Stimulated activated CD8-positive, alpha-beta memory T cell treated with anti-CD3 and anti-CD28 coated beads, Interleukin-7, amount 100 ng/mL, for 1 hour (primary cell): ENCODE measurements at regions not wholly inside any gene's neighbourhood (a gene's known extent, or its start where the extent isn't known, plus 50 kb on each side); places are given as distances from the start of the nearest gene placed in this dataset.

ENCODE experiments used
- DNase-seq, 2 donors: peaks; one replicate each; pipeline ENCODE4 v3.0.0-alpha.2; 2020; ENCODE audit warnings: low read depth in 2 of 2

DNA sequence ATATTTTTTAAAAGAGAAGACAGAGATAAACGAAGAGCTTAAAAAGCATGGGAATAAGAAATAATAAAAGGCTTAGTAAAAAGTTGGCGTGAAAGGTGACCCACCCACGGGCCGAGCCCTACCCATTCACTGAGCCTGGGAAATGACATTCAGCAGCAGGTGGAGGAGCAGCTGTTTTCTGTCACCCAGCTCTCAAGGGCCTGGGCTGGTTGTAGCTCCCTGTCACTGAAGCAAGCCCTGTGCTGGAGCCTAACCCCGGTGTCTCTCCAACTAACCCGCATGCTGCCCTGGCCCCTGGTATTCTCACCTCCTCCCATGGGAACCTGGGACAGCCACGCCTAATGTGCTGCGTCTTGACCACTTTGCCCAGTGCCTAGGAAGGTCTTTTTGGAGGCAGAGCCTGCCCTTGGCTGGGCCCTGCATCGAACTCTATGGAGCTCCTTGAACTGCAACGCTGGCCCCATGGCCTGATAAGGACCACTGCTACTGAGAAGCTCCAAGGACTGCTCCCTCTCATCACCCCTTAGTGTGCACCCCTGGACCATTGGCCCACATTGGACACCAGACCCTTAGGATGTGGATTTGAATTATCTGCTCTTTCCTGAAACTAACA, 68.8 kb upstream of the IYD start:
- DNase-seq: no peak

DNA sequence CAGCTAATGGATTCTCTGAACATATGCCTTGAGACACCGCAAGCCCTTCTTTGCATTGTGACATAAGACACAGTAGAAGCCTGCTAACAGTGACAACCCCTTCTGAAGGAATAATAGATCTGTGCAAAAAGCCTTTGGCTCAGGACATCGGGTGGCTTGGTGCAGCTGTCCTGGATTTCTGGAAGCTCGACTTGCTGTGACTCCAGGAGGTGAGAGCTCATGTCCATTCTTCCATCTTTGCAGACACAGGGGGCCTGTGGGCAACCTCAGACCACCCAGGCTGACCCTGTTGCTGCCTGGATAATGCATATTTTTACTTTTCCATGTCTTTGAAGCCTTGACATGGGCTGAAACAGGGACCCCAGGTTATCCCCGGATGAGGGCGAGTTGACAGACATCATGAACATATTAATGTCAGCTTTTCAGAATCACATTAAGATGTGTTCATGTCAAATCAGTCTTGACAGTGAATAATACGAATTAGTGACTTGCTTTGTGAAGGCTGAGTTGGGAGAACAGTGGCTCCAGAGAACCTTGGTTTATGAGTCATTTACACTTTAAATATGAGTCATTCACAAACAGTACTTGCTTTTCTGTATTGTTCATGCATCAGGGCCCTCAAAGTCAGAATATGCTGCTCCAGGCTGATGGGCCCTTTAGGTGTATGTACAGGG, 66.8 kb upstream of the IYD start:
- DNase-seq: no peak

DNA sequence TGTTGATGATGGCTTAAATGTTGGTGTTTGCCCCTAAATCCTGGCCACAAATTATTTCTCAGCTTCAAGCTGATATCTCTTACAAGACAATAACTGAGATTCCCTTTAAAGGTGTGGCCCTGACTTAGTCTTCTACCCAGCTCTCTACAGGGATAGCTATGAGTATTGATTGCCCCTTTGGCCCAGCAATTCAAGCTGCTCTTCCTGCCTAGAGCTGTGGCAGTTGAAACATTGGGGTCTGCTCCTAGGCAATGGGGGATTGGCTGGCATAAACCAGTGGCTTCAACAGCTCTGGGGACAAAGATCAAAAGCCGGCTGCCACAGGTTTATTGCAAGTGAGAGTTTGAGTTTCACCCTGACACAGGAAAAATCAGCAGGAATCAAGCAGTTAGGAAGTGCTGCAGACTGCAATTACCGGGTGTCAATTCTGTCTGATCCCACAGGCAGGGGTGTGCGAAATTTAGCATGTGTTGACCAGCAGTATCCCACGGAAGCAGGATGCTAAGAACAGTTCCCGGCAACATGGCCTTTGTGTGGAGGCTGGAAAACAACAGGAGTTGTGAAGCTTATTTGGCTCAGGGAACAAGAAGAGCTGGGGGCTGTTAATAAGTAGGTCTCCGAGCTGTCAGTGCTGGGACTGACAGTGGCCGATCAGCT, 66.2 kb upstream of the IYD start:
- DNase-seq: no peak

DNA sequence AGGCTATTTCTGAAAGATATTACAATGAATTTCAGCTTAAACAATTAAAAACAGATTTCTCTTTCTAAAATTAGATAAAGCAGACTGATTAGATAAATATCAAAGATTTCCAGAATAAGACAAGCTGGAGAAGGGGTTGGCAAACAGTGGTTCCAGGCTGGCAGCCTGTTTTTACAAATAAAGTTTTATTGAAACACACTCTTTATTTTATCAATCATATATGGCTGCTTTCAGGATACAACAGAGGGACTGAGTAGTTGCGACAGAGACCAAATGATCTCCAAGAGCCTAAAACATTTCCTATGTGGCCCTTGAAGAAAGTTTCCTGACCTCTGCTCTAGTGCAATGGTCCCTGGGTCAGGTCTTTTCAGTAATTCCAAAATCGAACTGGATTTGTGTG, 65.6 kb upstream of the IYD start:
- no peak for DNase-seq

DNA sequence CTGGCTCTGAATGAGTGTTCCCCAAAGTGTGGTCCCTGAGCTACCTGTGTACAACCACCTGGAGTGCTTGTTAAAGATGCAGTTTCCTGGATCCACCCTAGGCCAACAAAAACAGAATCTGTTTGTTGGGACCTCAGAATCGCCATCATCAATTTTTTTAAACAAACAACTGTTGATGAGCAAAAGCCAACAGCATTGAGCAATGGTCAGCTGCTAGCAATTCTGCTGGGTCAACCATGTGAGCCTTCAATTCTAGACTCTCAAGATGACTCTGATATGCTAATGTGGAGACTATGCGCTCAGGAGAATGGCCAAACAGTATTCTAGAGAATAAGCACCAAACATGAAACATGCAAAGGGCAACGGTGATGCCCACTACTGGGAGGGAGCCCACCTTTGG, 64.4 kb upstream of the IYD start:
- DNase-seq: no peak

DNA sequence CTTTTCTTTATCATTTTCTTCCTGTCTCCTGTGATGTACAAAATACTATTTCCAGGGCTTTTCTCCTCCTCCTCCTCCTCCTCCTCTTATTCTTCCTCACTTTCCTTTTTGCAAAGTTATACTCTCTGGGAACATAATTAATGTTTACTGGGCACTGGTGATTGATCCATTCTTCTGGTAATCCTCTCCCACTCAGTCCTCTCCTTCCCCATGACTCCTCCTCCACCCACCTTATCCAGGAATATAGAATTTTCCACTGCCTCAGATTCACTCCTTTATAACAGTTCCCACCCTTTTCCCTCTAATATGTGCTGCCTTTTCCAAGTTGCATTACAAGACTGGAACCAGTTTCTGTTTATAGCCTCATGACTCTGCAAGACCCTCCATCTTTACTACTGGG, 62.5 kb upstream of the IYD start:
- no peak for DNase-seq

DNA sequence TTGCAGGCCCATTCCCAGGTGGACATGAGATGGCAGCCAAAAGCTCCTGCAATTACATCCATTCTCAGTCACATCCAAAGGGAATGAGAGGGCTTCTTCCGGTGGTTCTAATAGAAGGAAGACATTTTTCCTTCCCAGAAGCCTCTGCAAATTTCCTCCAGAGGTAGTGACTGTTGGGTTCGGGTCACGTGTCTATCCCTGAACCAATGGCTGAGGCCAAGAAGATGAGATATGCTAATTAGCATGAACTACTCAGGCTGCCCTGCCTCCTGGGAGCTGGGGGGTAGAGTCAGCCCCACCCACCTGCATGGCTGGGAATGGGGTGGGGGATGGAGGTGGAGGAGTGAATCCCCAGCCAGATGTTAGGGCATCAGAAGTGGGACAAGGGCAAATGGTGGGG, 61.3 kb upstream of the IYD start:
- no peak for DNase-seq

DNA sequence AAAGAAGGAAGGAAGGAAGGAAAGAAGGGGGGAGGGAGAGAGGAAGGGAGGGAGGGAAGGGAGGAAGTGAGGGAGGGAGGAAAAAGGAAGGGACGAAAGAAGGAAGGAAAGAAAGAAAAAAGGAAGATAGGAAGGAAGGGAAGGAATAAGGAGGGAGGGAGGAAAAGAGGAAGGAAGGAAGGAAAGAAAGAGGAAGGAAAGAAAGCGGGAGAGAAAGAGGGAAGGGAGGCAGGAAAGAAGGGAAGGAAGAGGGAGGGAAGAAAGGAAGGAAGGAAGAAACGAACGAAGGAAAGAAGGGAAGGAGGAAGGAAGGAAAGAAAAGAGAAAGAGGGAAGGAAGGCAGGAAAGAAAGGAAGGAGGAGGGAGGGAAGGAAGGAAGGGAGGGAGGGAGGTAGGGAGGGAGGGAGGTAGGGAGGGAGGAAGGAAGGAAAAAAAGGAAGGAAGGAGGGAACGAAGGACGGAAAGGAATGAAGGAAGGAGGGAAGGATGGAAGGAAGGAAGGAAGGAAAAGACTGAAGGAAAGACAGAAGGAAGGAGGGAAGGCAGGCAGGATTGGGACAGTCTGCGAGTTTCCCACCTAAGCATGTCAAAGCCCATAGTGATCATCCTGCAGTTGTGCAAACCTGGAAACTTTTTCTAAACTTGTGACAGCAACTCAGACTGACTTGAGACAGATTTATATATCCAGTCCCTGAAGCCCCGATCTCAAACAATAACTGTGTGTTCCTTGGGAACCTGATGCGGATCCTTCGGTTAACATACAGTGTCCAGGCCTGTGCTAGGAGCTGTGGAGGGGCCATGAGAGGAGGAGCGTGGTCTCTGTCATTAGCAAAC, 59.8 kb upstream of the IYD start:
- no peak for DNase-seq

DNA sequence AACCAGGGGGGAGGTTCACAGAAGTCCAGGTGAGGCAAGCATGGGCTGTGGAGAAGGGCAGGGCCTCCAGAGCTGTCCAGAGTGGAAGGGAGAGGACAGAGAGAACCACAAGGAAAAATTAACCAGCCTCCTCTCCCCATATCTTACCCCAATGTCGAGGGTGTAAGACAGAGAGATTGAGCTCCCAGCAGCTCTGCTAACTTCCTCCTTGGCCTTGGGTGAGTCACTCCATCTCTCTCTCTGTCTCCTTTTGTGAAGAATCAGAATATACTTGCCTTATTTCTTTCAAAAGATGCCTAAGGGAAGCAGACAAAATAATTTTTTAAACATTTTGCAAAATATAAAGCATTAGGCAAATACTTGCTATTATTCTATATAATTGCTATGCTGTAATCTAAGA, 58.3 kb upstream of the IYD start:
- no peak for DNase-seq

DNA sequence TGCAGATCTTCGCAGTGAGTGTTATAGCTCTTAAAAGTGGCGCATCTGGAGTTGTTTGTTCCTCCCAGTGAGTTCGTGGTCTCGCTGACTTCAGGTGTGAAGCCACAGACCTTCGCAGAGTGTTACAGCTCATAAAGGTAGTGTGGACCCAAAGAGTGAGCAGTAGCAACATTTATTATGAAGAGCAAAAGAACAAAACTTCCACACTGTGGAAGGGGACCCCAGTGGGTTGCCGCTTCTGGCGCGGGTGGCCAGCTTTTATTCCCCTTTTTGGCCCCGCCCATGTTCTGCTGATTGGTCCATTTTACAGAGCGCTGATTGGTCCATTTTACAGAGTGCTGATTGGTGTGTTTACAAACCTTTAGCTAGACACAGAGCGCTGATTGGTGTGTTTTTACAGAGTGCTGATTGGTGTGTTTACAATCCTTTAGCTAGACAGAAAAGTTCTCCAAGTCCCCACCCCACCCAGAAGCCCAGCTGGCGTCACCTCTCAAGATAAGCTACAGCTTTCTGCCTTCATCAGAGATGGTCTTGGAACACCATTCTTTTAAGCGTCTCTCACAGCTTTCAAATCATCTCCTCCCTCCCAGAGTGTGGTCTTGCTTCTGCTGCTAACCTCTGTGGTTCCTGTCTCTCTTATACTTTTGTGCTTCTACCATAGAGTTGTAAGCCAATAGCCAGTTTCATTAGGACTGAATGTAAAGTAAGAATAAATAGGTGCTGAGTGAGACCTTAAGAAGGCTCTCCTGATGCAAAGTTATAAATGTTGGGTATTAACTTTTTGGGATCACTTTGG, 57.5 kb upstream of the IYD start:
- peak in 1 of 2 donors; percentile 22 for DNase-seq

DNA sequence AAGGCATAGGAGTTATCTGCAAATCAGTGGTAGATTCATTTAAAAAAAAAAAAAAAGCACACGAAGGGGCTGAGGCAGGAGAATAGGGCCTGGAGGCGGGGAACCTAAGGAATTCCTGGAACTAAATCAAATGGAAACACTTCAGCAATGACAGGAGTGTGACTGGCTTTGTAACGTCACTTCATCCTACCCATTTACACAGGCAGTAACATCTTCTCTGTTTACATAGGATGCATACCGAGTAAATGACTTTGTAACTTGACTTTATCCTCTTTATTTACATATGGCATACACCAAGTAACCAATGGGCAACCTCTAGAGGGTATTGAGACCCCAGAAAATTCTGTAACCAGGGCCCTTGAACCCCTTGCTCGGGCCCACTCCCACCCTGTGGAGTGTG, 56.4 kb upstream of the IYD start:
- DNase-seq: no peak

DNA sequence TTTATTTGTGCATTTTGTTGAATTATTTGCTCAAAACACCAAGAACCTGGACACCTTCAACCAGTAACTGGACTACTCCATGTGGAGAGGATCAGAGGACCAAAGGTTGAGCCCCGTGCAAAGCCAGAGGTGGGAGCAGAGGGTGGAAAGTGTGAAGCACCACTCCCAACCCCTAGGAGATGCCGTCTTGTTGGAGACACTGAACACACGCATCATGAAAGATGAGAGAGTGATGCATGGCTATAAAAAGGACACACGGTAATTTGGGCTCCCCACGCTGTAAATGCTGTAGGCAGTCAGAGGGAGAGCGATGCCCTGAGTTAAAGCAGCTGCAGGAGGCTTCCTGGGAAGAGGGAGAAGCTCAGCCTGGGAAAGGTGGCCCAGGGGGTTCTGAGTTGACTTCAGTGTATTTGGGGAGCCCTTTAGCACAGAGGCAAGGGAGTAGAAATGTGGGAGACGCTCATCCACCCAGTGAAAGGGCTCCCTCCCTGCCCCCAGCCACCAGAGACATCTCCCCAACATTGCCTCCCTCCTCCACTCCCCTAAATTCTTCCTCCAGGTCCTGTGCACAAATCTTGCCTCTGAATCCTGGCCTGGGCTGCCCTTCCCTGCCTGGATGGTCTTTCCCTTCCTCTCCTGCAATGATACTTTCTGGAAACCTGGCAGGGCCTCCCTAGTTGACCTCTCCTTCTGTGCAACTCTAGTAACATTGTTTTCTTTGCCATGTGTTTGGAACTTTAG, 55.8 kb upstream of the IYD start:
- DNase-seq: no peak

DNA sequence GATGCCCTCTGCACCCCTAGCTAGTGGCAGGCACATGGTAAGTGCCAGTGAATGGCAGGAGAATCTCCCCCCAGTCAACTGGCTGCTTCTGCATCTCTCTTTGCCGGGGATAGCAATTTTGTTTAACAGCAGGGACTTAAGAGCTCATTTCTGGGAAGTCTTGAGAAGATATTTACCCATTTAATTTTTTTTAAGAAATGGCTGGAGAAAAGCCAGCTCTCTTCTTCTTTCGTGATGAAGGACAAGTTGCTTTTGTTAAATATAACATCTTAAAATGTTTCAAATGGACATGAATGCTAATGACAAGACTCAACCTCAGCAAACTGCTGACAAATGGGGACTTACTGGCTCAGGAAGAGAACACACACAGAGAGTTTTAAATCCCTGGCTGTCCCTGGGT, 55.0 kb upstream of the IYD start:
- DNase-seq: no peak

DNA sequence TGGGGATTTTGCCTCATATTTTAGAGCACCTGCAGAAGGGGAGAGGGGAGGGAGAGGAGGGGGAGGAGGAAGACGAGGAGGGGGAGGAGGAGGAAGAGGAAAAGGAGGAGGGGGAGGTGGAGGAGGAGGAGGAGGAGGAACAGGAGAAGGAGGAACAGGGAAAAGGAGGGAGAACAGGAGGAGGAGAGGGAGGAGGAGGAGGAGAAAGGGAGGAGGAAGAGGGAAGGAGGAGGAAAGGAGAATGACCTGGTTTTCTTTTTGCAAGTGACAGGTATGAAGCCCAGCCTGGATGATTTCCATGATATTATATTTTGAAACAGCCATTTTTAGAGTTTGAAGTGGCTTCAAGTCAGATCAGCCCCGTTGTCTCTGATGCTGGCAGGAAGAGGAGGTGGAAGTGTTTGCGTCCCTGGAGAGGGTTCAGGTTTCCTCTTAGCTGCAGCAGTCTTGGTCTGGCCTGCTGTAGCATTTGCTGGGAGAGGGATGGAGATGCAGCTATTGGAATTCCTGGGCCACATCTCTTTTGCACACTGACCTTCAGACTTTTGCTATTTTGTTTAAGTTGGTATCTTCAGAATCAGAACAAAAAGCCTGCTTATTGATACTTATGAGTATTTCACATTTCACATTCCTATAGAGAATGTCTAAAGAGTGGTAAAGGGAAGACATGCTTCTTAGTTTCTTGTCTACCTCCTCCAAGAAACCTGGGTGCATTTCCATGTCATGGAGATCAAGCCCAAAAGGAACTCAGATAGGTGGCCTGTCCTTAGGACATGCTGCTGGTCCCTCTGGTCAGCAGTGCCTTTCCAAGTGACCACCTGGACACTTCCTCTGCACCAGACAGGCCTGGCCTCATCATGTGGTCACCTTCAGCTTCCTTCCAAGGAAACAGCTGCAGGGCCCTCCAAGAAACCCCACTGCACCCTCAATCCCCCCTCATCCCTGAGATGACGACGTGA, 54.3 kb upstream of the IYD start:
- DNase-seq: no peak

DNA sequence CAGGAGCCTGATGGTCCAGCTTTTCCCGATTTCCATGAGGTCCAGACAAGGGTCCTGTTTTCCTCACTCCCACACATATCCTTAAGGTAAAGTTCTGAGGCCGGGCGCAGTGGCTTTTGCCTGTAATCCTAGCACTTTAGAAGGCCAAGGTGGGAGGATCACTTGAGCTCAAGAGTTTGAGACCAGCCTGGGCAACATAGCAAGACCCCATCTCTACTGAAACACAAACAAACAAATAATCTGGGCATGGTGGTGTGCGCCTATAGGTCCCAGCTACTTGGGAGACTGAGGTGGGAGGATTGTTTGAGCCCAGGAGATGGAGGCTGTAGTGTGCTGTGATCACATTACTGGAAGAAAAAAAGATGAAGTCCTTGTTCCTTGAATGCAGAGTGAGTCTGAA, 53.2 kb upstream of the IYD start:
- DNase-seq: no peak

DNA sequence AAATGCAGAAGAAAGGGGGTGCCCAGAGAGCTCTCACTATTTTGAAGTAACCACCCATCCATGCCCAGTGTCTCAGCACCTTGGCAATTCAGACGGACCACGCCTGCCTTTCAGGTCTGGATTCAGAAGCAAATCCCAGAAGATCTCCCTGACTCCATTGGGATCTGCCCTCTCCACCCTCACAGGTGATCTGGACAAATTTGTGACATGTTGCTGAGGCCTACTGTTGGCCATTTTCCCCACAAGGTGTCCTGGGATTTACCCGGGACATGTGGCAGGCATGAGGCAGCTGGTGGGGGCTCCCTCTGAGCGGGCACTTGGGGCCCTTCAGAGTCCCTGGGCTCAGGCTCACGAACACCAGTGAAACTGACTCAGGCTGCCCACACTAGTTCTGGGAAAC, 51.9 kb upstream of the IYD start:
- no peak for DNase-seq
